GM18907 (cell line): ENCODE measurements at regions not wholly inside any gene's neighbourhood (a gene's known extent, or its start where the extent isn't known, plus 50 kb on each side); places are given as distances from the start of the nearest gene placed in this dataset.
"Not testable (repeated sequence)": the region's sequence is repeated elsewhere in the genome, so short reads cannot be mapped to it uniquely, and the experiment has no call there.

Experiments
- ATAC-seq: cut with Tn5 transposase; IDR thresholded peaks from one replicate; pipeline ENCODE4 v1.9.1; 2021; ENCODE audit warnings: mild to moderate bottlenecking, moderate library complexity; ENCODE audit not compliant: unreplicated experiment

- ATAC-seq: no peak
These were observed 632.9 kb upstream of the TLE4 start for GRCh38 chr9:78938821-78939220.

DNA sequence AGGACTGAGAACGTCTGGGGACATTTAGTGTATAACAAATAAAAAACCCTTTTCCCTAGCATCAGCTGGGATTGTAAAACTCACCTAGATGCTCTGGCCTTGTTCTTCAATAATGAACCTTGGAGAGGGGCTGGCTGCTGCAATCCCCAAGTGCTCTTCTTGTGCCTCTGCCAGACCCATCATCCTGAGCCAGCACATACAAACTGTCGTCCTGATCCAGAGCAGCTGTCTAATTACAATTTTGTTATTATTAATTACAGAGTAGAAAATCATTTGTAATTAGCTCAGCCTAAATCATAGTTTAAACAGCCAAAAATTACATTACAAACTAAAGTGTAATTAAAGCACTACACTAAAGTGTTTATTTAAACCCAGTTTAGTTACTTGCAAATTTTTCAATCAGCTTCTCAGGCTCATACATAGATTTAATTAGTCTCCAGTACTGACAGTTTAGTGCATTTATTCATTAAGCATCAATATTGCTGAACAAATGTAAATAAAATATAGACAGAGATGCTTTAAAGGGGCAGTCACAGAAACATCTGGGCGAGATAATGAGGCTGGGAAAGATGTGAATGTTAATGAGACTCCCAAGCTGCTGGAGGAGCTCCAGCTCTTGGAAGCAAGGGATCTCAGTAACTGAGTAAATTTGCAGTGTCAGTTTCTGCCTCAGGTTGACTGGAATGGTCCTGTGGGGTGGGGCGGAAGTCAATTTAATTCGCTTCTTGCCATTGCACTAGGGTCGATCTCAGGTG, 632.3 kb upstream of the TLE4 start:
- ATAC-seq: no peak

- no peak for ATAC-seq
These were observed 631.5 kb upstream of the TLE4 start for GRCh38 chr9:78940121-78940855.

- ATAC-seq: no peak
These were observed 617.5 kb upstream of the TLE4 start for GRCh38 chr9:78954286-78954685.

GRCh38 chr9:78958892-78959291, 612.9 kb upstream of the TLE4 start:
- ATAC-seq: no peak

GRCh38 chr9:78962156-78962555, 609.6 kb upstream of the TLE4 start:
- ATAC-seq: no peak

- ATAC-seq: no peak
These were observed 607.9 kb upstream of the TLE4 start for GRCh38 chr9:78963911-78964310.

DNA sequence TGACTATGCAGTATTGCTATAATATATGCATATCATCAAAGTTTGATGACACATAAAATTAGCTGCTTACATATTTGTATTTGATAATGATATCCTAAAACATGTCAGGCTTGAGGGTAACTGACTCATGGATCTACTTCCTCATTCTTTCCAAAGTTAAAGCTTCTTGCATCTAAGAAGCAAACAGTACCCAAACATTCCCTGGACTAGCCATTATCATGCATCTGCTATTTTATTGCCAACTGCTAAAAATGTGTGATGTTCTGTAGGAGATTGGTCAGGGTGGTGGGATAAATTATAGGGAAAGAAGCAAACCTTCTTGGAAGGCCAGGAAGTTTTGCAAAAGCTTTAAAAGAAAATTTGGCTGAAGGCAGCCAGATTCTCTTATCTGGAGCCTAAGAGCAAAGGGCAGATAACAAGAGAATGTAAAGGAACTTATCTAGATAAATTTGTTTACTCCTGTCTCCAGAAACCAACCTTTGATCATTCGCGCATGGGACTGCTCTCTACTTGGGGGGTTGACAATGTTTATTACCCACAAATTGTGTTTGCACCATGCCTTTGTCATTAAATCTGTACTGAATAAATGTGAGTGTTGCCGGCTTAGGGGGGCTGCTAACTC, 604.1 kb upstream of the TLE4 start:
- no peak for ATAC-seq

DNA sequence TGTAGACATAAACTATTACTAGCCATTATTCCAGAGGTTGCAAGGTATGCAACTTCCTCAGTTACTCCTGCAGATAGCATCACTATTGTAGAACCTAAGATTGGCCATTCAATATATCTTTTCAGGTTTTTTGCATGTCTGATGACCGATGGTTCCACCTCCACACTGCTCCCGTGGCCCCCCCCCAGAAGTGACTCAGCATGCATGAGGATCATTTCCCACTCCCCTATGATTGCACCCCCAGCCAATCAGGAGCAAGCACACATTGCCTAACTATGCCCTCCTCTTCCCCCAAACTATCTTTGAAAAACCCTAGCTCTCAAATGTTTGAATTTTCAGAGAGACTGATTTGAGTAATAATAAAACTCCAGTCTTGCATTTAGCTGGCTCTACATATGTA, 601.4 kb upstream of the TLE4 start:
- ATAC-seq: no peak

- no peak for ATAC-seq
These were observed 600.2 kb upstream of the TLE4 start for GRCh38 chr9:78971540-78971939.

GRCh38 chr9:78972303-78972999, 599.3 kb upstream of the TLE4 start:
- ATAC-seq: no peak

GRCh38 chr9:78973907-78974306, 597.9 kb upstream of the TLE4 start:
- ATAC-seq: no peak

DNA sequence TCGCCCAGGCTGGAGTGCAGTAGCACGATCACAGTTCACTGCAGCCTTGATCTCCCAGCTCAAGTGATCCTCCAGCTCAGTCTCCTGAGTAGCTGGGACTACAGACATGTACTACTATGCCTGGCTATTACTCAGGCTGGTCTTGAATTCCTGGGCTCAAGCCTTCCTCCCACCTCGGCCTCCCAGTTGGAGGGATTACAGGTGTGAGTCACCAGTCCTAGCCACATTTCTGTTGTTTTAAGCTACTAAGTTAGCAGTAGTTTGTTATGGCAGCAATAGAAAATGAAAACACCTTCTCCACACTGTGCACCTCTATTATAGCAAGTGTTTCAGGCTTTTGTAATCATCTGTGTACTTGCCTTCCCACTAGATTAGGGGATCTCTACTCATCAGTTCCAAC, 588.9 kb upstream of the TLE4 start:
- ATAC-seq: no peak

- ATAC-seq: no peak
These were observed 586.6 kb upstream of the TLE4 start for GRCh38 chr9:78985084-78985738.

DNA sequence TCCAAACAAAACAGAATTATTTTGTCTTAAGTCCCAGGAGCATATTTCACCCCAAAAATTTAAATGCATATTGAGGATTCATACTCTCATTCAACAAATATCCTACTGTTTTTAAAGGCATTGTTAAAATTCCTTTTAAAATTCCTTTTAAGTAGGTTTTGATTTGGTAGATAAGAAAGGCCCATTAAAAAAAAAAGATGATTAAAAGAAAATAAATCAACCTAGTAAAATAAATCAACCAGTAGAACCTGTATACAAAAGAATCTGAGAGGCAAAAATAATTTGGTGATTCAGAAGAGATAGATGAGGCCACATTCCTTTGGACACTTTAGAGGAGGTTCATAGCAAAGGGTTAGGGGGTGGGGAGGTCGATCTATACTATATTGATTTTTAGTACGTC, 585.3 kb upstream of the TLE4 start:
- no peak for ATAC-seq

GRCh38 chr9:78989031-78989658, 582.6 kb upstream of the TLE4 start:
- ATAC-seq: no peak

DNA sequence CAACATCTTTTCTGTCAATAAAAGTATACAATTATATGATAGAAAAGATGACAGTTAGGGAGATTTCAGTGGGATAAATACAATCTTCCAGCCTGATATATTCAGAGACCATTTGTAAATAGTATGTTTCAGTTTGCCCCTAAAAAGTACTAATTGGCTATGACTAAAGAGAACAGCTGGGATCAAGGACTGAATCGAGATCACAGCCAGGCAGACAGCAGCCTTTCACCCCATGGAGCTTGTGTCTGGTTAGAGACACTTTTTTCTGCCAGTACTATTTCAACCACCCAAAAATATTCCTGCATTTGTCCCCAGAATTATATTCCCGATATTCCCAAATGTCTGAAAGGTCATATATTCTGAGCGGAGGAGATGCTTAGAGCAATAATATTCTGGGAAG, 577.3 kb upstream of the TLE4 start:
- ATAC-seq: no peak

DNA sequence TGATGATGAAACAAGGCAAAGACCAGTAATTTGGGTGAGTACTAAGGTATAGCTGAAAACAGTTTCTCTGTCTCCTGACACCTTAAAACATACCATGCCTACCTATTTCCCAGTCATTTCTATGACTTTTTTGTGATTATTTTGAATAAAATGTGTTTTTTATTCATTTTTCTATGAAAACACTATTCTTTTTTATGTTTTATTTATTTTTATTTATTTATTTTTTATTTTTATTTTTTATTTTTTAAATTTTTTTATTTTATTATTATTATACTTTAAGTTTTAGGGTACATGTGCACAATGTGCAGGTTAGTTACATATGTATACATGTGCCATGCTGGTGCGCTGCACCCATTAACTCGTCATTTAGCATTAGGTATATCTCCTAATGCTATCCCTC, 576.8 kb upstream of the TLE4 start:
- ATAC-seq: not testable (repeated sequence)

DNA sequence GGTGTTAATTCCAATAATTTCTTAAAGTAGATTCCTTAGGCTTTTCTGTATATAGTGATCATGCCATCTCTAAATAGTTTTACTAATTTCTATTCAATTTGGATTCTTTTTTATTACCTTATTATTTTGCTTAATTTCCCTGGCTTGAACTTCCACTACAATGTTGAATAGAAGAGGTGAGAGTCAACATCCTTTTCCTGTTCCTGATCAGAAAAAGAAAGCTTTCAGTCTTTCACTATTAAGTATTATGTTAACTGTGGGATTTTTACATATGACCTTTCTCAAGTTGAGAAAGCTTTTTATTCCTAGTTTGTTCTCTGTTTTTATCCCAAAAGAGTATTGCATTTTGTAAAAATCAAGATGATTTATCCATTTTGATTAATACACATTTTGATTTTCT, 574.5 kb upstream of the TLE4 start:
- no peak for ATAC-seq

- no peak for ATAC-seq
These were observed 571.3 kb upstream of the TLE4 start for GRCh38 chr9:79000230-79001002.
